Activated CD4-positive, alpha-beta memory T cell treated with anti-CD3 and anti-CD28 coated beads for 36 hours (primary cell): ENCODE measurements at regions not wholly inside any gene's neighbourhood (a gene's known extent, or its start where the extent isn't known, plus 50 kb on each side); places are given as distances from the start of the nearest gene placed in this dataset.
A peak's percentile ranks its signal among the peaks of the same experiment; 100 is the strongest.
"Not testable (repeated sequence)": the region's sequence is repeated elsewhere in the genome, so short reads cannot be mapped to it uniquely, and the experiment has no call there.

Source experiments
- CTCF ChIA-PET: fragments of 350-600 bp; sonication (Branson Sonifier 250); formaldehyde crosslinking; loops from one replicate; lab custom pipeline; 2021; ENCODE audit warnings: antibody characterized with exemption, inconsistent platforms; lab: Charles Lee
- POLR2A ChIA-PET: fragments of 350-600 bp; sonication (Branson Sonifier 250); formaldehyde crosslinking; loops from one replicate; lab custom pipeline; 2021; ENCODE audit warnings: antibody characterized with exemption; lab: Charles Lee
- DNase-seq: peaks from one replicate; pipeline ENCODE4 v3.0.0-alpha.2; 2020
- H3K27ac Mint-ChIP-seq: one replicate; pipeline ENCODE4 v1.8.0; 2021; ENCODE audit warnings: mixed read lengths
- H3K27me3 Mint-ChIP-seq: one replicate; pipeline ENCODE4 v1.8.0; 2021; ENCODE audit warnings: mixed read lengths
- H3K36me3 Mint-ChIP-seq: one replicate; pipeline ENCODE4 v1.8.0; 2021; ENCODE audit warnings: mixed read lengths
- H3K4me1 Mint-ChIP-seq: one replicate; pipeline ENCODE4 v1.8.0; 2021; ENCODE audit warnings: low read depth, mixed read lengths
- H3K4me3 Mint-ChIP-seq: one replicate; pipeline ENCODE4 v1.8.0; 2021; ENCODE audit warnings: mild to moderate bottlenecking, mixed read lengths
- H3K9me3 Mint-ChIP-seq: one replicate; pipeline ENCODE4 v1.8.0; 2021; ENCODE audit warnings: mixed read lengths
- intact Hi-C: fragments of 100-400 bp; cut with micrococcal nuclease; formaldehyde crosslinking; loops from one replicate; pipeline ENCODE4 v1.15.1; 2023

DNA sequence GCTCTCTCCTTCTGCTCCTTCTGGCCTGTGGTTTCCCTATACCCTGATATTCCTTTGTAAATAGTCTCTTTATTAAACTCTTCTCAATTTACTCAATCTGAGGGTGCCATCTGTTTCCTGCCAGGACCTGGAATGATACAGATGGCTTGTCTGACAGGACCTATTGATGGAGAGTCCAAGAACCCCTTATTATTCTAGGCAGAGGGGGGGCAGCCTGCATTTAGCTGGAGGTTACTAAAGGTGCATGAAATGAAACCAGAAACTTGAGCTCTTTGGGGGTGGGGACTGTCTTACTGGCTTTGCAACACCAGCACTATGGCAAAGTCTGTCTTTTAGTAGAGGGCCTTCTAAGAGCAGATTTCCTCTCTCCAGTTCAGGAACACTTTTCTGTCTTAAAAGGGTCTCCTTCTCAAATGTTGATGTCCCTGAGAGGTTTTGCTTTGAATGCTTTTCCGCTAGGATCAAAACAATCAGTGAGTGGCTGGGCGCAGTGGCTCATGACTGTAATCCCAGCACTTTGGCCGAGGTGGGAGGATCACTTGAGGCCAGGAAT, 162.5 kb upstream of the MED14 start:
- no peaks in the 10 kb centered on the region for H3K9me3 Mint-ChIP-seq
- CTCF ChIA-PET: no interaction called here
- no peak overlapping the region for H3K27ac Mint-ChIP-seq
- DNase-seq: no peak
- H3K4me3 Mint-ChIP-seq: no peak overlapping the region
- H3K36me3 Mint-ChIP-seq: no peaks in the 10 kb centered on the region
- intact Hi-C loops: no loop called here
- H3K4me1 Mint-ChIP-seq: no peaks in the 10 kb centered on the region
- POLR2A ChIA-PET: no interaction called here
- no peaks in the 10 kb centered on the region for H3K27me3 Mint-ChIP-seq

DNA sequence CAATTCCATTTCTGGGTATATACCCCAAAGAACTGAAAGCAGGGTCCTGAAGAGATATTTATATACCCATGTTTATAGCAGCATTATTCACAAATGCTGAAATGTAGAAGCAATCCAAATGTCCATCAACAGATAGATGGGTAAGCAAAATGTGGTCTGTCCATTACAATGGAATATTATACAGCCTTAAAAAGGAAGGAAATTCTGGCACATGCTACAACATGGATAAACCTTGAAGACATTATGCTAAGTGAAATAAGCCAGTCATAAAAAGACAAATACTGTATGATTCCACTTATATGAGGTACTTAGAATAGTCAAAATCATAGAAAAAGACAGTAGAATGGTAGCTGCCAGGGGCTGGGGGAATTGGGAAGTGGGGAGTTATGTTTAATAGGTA, 169.4 kb upstream of the MED14 start:
- CTCF ChIA-PET, H3K36me3 Mint-ChIP-seq, H3K9me3 Mint-ChIP-seq, H3K4me3 Mint-ChIP-seq, intact Hi-C loops, DNase-seq, H3K4me1 Mint-ChIP-seq, POLR2A ChIA-PET, H3K27ac Mint-ChIP-seq, H3K27me3 Mint-ChIP-seq: not testable (repeated sequence)

DNA sequence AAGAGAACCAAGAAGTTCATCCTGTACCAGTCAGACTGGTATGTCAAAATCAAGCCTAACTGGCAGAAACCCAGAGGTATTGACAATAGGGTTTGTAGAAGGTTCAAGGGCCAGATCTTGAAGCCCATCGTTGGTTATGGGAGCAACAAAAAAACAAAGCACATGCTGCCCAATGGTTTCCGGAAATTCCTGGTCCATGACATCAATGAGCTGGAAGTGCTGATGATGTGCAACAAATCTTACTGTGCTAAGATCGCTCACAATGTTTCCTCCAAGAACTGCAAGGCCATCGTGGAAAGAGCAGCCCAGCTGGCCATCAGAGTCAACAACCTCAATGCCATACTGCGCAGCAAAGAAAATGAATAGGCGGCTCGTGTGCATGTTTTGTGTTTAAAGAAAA, 172.7 kb upstream of the MED14 start:
- Mint-ChIP-seq H3K36me3 (no peaks in the 10 kb centered on the region), H3K4me1 (no peaks in the 10 kb centered on the region), H3K4me3 (no peak overlapping the region), H3K27ac (no peak overlapping the region), H3K27me3 (no peaks in the 10 kb centered on the region), H3K9me3 (no peaks in the 10 kb centered on the region)
- ChIA-PET CTCF (no interaction called here), POLR2A (no interaction called here)
- no peak for DNase-seq
- intact Hi-C loops: no loop called here

DNA sequence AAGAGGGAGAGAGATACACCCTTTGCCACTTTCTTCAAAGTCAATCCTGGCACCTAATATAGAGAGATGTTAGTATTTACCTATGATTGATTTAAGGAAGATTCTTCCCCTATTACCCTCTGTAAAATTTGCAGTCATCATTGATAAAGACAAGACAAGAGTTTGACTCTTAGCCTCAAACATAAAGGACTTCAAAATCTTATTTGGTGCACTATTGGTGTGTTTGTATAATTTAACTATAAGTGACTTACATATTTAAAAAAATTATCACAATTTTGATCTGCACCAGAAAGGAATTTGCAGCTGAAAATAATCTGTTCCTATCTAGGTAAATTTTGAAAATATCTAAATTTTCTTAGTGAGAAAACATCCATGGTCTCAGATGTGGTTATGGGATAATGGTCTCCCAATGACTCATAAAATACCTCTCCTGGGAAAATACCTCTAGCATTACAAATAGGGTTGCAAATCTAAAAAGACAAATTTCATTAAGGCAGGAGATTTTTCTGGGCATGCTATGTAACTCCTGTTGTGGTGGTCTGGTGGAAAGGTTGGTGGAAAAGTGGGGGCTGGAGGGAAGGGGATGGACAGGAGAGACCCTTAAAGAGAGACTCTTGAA, 173.6 kb upstream of the MED14 start:
- no peak overlapping the region for H3K4me3 Mint-ChIP-seq

DNA sequence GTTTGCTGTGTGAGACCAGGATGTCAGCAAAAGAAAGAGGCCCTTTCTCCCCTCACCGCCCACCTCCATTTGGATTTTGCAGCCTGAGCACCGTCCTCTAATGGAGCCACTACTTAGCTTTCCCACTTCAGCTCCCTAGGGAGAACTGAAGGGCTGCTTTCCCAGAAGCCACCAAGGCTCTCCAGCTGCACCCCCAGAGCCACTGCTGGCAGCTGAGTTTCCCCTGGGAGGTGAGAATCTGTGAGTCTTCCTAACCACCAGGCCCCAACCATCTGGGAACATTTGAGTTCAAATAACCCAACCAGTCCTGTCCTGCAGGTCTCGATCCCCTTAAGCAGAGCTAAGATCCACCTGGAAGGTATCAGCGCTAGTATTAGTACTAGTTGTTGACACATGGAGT, 173.1 kb upstream of the USP9X start:
- Mint-ChIP-seq H3K4me1 (no peaks in the 10 kb centered on the region), H3K9me3 (no peaks in the 10 kb centered on the region), H3K27me3 (no peaks in the 10 kb centered on the region), H3K4me3 (no peak overlapping the region), H3K27ac (no peak overlapping the region), H3K36me3 (no peaks in the 10 kb centered on the region)
- ChIA-PET CTCF (no interaction called here), POLR2A (no interaction called here)
- intact Hi-C loops: no loop called here
- DNase-seq: no peak

More for the DNA sequence above, 173.6 kb upstream of the MED14 start:
- intact Hi-C loops: no loop called here
- ChIA-PET CTCF (no interaction called here), POLR2A (no interaction called here)
- Mint-ChIP-seq H3K4me1 (no peaks in the 10 kb centered on the region), H3K9me3 (no peaks in the 10 kb centered on the region), H3K36me3 (no peaks in the 10 kb centered on the region), H3K27me3 (no peaks in the 10 kb centered on the region), H3K27ac (no peak overlapping the region)
- DNase-seq: no peak

DNA sequence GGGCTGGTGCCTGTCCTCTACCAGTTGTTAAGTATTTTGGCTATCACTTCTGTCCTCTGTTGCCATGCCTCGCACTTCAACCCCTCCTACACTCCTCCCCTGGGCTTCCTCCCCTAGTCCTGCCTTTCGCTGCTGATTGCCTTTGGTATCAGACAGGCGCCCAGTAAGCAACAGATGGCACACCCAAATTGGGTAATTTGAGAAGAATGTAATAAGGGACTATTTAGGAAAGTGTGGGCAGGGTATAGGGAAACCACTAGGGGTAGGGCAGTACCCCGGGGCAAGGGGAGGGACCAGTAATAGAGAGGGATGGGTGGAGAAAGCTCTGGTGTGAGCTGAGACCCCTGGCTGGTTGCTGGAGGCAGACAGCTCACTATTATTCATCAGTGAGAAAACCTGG, 172.7 kb upstream of the USP9X start:
- CTCF ChIA-PET: no interaction called here
- Mint-ChIP-seq H3K27me3 (no peaks in the 10 kb centered on the region), H3K36me3 (no peaks in the 10 kb centered on the region), H3K9me3 (no peaks in the 10 kb centered on the region), H3K27ac (no peak overlapping the region), H3K4me1 (no peaks in the 10 kb centered on the region), H3K4me3 (no peak overlapping the region)
- POLR2A ChIA-PET: no interaction called here
- intact Hi-C loops: no loop called here
- no peak for DNase-seq

DNA sequence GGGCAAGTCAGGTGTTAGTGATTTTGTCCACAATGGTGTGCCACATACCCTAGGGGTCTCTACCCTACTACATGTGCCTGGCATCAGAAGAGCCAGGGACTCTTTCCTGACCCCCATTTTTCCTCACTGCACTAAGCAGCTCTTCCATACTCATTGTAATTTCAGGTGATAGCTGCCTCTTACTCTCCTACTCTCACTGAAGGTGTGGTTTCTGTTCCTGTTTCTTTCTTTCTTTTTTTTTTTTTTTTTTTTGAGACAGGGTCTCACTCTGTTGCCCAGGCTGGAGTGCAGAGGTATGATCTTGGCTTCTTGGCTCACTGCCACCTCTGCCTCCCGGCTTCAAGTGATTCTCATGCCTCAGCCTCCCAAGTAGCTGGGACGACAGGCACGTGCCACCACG, 164.9 kb upstream of the USP9X start:
- DNase-seq: no peak
- intact Hi-C loops: no loop called here
- Mint-ChIP-seq H3K4me3 (no peak overlapping the region), H3K27ac (no peak overlapping the region), H3K4me1 (no peaks in the 10 kb centered on the region), H3K9me3 (peaks cover 10% of the 10 kb centered on the region), H3K36me3 (no peaks in the 10 kb centered on the region), H3K27me3 (no peaks in the 10 kb centered on the region)
- CTCF ChIA-PET: no interaction called here
- POLR2A ChIA-PET: no interaction called here

DNA sequence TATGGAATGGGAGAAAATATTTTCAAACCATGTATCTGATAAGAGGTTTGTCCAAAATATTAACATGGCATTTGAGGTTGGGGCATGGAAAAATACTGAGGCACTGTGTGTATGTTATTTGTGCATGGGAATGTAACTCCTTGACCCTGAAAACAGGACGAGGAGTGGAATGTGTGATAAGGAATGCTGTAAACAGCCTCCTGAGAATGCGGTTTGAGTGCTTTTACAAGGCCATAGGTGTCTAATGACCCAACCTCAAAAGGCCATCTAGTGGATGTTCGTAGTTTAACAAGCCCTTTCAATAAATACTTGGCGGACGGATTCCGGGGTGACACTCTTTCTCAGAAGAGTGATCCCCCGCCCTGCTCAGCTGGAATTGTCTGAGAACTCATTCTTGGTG, 162.9 kb upstream of the USP9X start:
- H3K4me3 Mint-ChIP-seq: no peak overlapping the region
- no peaks in the 10 kb centered on the region for H3K27me3 Mint-ChIP-seq
- no peak overlapping the region for H3K27ac Mint-ChIP-seq
- ChIA-PET POLR2A (no interaction called here), CTCF (interaction anchor here (0.7 kb wide), 1 partner anchor 128 kb away, joined by 3 read pairs; no protein-coding TSS in a partner anchor)
- H3K9me3 Mint-ChIP-seq: peaks cover 10% of the 10 kb centered on the region
- intact Hi-C loops: no loop called here
- no peaks in the 10 kb centered on the region for H3K4me1 Mint-ChIP-seq
- no peaks in the 10 kb centered on the region for H3K36me3 Mint-ChIP-seq
- DNase-seq: no peak

DNA sequence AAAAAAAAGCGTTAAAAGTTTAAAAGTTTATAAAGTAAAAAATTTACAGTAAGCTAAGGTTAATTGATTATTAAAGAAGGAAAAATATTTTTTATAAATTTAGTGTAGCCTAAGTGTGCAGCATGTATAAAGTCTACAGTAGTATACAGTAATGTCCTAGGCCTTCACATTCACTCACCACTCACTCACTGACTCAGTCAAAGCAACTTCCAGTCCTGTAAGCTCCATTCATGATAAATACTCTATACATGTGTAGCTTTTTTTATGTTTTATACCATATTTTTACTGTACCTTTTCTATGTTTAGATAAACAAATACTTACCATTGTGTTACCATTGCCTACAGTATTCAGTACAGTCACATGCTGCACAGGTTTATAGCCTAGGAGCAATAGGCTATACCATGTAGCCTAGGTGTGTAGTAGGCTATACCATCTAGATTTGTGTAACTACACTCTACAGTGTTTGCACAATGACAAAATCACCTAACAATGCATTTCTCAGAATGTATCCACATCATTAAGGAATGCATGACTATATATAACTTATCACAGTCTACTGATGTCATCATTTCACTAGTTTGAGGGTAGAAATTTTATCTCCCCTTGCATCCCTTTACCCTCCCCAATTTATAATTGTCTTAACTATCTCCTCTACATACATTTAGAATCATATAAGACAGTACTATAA, 158.4 kb upstream of the USP9X start:
- H3K36me3 Mint-ChIP-seq, DNase-seq, H3K9me3 Mint-ChIP-seq, H3K4me3 Mint-ChIP-seq, H3K4me1 Mint-ChIP-seq, H3K27me3 Mint-ChIP-seq, CTCF ChIA-PET, intact Hi-C loops, H3K27ac Mint-ChIP-seq, POLR2A ChIA-PET: not testable (repeated sequence)

DNA sequence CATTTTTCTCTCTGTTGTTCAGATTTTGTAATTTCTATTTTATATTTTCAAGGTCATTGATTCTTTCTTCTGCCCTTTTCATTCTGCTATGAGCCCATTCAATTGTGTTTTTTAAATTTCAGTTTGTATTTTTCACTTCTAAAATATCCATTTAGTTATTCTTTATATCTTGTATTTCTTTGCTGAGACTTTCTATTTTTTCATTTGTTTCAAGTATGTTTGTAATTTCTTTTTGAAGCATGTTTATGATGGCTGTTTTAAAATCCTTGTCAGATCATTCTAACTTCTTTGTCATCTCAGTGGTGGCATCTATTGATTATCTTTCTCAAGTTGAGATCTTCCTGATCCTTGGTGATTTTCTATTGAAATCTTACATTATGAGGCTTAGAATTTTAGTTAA, 157.2 kb upstream of the USP9X start:
- no peak for DNase-seq
- POLR2A ChIA-PET: no interaction called here
- no peak overlapping the region for H3K27ac Mint-ChIP-seq
- H3K27me3 Mint-ChIP-seq: no peaks in the 10 kb centered on the region
- no peaks in the 10 kb centered on the region for H3K36me3 Mint-ChIP-seq
- intact Hi-C loops: no loop called here
- H3K4me3 Mint-ChIP-seq: no peak overlapping the region
- CTCF ChIA-PET: no interaction called here
- peaks cover 5% of the 10 kb centered on the region for H3K9me3 Mint-ChIP-seq
- H3K4me1 Mint-ChIP-seq: peaks cover 12% of the 10 kb centered on the region

DNA sequence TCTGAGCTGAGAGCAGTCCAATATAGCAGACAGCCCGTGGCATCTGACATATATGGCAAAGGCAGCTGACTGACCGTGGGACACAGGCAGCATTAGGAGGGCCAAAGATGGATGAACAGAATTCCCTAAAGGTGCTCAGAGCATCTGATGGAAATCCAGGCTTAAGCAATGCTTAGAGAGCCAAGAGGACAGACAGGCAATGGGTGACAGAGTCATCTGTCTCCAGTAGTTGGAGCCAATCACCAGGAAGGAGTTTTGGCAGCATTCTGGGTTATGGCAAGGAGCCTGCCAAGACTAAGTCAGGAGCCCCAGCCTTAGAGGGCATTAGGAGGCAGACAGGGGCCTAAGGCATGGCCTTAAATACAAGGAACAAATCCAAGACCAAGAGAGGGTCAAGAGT, 153.3 kb upstream of the USP9X start:
- Mint-ChIP-seq H3K4me1 (peaks cover 23% of the 10 kb centered on the region), H3K9me3 (peaks cover 5% of the 10 kb centered on the region), H3K27me3 (no peaks in the 10 kb centered on the region), H3K36me3 (no peaks in the 10 kb centered on the region), H3K4me3 (no peak overlapping the region), H3K27ac (peak overlapping the region; percentile 28)
- ChIA-PET POLR2A (interaction anchor here (0.9 kb wide), 1 partner anchor 153 kb away, joined by 4 read pairs; the partner anchor contains the start of gene USP9X), CTCF (no interaction called here)
- intact Hi-C loops: loop anchor here (2.0 to 5.0 kb wide), 2 partner anchors 153 to 185 kb away; partner anchors contain the start of gene USP9X
- no peak for DNase-seq

DNA sequence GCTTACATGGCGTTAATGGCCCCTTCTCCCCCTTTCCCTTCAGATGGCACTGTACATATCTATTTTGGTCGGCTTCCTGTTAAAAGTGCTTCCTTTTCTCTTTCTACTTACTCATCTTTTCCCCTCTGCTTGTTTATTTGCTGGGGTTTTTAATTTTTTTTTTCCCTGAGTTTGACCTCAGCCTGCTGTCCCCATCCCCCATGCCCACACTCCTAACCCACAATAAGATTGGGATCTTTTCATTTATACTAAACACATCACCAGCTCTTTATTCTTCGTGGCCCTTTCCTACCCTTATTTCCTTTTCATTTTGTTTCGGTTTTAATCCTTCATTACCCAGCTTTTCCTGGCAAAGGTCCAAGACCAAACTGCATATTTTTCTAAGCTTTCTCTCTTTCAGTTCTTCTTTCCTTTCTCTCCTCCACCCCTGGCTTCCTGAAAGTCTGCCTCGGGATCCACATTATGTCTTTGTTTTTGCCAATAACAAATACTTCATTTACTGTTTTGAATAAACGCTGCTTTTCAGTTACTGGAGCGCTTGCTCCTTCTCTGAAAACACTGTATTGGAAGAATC, 152.0 kb upstream of the USP9X start:
- Mint-ChIP-seq H3K27me3 (no peaks in the 10 kb centered on the region), H3K9me3 (no peaks in the 10 kb centered on the region), H3K4me3 (peak overlapping the region; percentile 44), H3K27ac (peak overlapping the region; percentile 69), H3K4me1 (peaks cover 23% of the 10 kb centered on the region), H3K36me3 (no peaks in the 10 kb centered on the region)
- intact Hi-C loops: loop anchor here (2.0 to 5.0 kb wide), 2 partner anchors 152 to 184 kb away; partner anchors contain the start of gene USP9X
- CTCF ChIA-PET: interaction anchor here (0.8 to 0.9 kb wide), 2 partner anchors 38 to 182 kb away, joined by 3 read pairs; no protein-coding TSS in a partner anchor
- DNase-seq: peak; percentile 32
- POLR2A ChIA-PET: interaction anchor here (0.9 kb wide), 1 partner anchor 152 kb away, joined by 4 read pairs; the partner anchor contains the start of gene USP9X
